GM19468 (cell line): ENCODE measurements at regions not wholly inside any gene's neighbourhood (a gene's known extent, or its start where the extent isn't known, plus 50 kb on each side); places are given as distances from the start of the nearest gene placed in this dataset.

ENCODE experiments used
- ATAC-seq: cut with Tn5 transposase; IDR thresholded peaks from one replicate; pipeline ENCODE4 v1.9.1; 2021; ENCODE audit warnings: mild to moderate bottlenecking, moderate library complexity, moderate number of reproducible peaks; ENCODE audit not compliant: unreplicated experiment; ENCODE audit errors: extremely low read depth

DNA sequence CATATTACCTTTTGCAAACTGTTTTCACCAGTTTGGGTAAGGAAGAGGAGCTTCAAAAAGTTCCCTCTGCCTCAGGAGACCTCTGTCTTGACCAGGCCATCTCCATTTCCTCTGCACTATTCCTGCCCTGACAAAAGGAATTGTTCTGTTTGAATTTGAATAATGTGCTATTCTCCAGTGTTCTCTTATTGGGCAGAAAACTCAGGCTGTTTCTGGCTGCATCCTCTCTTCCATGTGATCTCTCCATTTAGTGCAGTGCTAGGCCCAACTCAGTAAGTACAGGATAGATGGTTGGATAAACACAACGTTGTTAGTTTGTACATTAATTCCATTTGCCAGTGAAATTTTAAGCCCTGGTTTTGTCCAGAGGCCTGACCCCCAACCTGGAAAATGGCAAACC lies 102.2 kb upstream of the CELF4 start:
- ATAC-seq = no peak

DNA sequence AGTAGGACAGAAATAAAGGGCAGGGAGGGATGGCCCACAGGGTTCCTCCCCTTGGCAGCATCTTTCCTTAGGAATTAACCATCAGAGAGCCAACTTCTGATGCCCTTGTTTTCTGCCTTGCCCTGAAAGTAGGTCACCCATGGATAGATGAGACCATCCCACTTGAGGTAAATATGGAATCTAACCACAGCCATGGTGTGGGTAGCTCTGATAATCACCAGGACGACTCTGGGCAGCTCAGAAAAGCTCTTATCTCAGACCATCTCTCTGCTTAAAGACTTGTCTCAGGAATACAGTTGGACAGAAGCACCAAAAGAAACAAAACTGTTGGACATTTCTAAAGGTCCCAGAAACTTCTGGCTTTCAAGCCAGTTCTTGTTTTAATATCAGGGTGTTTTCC lies 101.4 kb upstream of the CELF4 start:
- ATAC-seq = no peak

DNA sequence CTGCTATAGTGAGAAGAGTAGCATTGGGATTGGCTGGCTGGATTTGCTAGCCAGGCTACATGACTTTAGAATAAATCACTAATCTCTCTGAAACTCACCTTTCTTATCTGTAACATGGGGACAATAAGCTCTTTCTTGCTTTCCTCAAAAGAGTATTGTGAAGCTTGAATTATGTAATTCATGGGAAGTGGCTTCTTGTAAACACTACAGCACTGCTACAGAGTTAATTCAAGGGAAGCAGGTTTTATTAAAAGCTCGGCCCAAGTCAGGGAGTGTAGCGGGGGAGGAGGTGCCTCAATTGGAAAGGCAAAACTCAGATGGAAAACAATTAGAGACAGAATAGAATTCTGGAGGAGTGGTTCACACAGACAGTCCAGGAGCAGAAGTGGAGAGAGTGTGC lies 100.9 kb upstream of the CELF4 start:
- no peak for ATAC-seq

DNA sequence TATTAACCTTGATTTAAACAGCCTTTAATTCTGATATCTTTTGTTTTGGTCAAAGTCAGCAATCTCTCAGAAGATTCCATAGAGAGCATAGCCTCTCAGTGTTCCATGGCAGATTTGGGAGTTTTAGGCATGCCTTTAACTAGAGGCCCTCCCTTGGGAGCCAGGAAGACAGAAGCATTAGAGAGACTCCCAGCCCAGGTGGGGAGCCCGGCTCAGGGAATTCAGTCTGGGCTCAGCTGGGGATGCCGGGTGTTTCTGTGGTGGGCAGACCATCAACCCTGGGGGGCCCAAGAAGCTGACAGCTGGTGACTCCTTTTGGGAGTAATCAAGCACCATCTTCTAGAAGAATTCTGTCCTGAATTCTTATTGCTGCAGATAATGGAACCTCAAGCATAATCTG lies 99.7 kb upstream of the CELF4 start:
- no peak for ATAC-seq

DNA sequence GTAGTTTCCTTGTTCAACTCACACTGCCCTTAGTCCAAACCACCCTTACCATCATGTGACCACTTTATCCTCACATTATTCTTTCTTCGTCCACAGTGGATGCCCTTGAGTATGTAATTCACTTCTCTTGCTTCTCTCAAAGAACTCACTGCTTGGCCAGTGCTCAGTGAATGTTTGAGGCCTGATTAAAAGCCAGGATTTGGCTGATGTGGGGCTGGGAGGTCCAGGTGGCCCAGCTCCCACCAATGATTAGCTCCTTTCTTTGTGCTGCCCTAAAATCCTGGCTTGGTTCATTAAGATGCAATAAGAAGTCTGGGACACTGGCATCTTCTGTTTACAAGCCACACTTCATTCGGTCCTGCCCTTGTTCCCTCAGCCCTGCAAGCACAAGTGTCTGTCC lies 97.8 kb upstream of the CELF4 start:
- no peak for ATAC-seq

DNA sequence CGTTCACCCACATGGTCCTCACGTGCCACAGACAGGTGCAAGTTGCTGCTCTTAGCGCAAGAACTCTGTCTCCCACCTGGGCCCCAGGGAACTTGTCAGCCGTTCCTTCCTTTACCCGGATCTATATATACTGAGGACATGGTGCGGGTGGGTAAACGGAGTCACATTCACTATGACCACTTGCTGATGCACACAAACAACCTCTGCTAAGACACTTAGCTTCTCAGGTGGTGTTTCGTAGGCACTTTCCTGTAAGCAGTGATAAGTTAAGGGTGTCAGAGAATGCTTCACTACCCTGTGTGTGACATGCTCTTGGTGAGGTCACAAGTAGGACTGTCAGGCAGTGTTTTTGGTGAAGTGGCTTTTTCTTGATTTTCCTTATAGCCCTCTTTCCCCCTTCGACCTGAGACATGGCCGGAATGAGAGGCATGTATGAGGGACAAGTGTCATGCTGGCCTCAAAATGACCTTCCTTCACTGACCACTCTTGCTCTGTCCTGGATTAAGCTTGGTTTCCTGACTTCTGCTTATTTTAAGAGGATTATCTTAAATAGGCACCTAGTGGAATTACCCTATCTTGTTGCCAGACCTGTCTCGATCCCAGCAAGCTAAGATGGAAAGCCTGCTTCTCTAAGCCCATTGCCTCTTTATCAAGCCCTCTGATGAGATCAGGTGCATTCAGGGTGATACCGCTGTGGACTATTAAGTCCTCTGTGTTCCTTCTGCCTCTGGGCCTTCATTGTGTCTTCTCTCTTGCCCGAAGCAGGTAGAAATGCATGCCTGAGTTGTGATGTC lies 97.1 kb upstream of the CELF4 start:
- no peak for ATAC-seq

DNA sequence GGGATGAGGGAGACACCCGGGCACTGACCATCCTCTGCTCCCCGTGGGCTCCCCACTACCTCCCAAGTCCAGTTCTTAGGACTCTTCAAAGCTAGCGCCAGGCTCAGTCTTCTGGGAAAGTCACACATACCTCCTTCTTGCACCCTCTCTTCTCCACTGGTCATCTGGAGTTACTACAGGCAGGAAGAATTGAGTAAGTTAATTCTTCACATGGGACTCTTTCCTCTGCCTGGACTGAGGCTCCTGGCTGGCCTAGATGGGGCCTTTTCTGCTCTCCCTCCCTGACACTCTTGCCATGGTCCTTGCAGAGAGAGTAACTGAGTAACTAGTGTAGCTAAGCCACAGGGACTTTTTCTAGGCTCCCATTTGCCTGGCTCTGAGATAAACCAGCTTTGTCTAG lies 96.5 kb upstream of the CELF4 start:
- ATAC-seq = no peak

DNA sequence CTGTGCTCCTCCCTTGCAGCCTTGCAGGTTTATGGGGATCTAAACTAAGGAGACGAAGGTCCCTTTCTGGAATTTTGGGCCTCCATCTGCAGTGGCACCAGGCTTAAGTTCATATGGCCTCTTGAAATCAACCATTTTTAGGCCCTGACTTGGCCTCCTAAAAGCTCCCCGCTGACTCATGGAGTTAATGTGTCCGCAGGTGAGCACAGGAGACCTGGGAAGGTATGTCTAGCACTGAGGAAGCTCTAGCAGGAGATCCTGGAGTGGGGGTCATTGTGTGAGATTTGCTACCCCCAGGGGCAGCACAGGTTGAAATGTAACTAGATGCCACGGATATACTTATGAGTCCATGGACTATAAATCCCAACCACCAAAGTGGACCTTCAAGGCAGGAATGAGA lies 95.9 kb upstream of the CELF4 start:
- ATAC-seq = no peak

DNA sequence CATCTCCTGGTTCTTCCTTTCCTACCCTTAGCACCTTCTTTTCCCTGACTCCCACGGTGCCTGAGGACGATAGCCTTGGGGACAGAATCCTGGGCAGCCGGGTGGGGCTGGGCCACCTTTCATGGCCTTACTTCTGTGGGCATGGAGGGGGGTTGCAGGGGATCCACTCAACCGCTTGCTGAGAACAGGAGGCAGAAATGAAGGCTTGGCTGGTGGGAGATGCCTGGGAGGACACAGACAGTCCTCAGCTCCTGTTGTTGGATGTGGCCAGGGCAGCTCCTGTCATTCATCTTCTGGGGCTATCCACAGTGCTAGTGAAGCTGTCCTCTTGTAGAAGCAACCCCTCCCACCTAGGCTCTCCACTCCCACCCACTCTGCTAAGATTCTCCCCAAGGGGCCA lies 95.5 kb upstream of the CELF4 start:
- ATAC-seq = no peak

DNA sequence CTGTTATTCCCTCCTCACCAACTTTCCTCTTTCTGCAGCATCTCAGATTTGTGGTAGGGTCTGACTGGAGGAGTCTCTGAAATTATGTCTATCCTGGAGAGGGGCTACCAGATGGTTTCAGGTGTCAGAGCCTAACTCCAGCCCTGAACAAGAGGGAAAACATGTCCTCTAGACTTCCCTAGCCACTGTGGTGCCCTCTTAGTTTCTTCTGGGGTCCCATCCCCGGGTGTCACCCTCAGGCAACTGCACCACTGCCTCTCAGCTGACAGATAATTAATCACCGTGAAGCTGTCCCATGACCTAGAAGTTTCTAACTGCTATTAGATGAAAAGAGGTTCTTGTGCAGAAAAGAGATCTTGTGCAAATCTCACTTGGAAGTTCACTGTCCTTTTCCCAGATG lies 95.1 kb upstream of the CELF4 start:
- ATAC-seq = no peak

DNA sequence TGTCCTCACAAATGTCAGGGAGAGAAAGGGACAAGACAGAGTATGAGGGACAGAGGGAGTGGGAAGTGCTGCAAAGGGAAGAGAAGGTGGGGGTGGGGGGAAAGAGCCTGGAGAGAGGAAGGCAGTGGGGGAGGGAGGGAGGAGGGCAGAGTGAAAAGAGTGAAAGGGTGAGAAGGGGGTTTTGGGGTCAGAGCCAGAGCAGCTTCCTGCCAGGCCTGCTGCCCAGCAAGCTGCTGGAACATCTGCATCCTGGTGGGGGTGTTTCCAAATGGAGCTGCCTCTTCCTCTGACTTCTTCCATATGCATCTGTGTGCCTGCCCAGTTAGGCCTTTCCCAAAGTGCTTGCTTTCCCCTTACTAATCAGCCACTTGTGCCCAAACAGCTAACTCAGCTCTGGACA lies 94.3 kb upstream of the CELF4 start:
- ATAC-seq = no peak

DNA sequence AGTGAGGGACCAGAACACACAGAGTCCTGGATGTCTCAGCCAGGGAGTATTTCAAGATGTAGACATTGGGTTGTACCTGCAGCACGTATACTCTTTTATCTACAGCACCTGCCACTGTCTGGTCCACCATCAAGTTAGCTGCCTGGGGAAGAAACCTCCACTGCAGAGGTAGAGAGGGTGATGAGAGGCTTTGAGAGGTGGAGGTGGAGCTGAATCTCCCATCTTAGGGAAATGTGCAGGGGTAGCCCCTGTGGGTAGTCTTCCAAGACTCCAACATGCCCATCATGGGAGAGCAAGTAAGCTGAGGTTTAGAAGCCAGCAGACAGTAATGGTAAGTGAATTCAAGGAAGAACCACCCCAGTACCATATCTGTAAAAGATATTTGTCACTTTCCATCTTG lies 93.3 kb upstream of the CELF4 start:
- no peak for ATAC-seq

DNA sequence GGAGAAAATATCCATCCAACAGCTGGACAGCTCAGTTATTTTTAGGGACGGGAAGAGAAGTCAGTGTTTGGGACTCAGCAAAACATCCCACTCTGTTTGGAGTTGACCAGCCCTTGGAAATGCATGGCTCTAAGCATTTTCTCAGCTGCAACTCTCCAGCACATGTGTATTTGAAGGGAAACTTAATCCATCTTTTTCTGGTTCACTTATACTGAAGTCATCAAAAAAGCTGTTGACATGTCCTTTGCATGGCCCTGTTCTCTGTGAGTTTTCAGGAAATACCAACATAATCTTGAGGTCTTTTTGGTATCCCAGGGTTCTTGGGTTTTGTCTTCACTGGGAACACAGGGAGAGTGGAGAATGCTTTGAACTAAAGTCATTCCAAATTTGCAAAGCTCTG lies 91.9 kb upstream of the CELF4 start:
- ATAC-seq = no peak

DNA sequence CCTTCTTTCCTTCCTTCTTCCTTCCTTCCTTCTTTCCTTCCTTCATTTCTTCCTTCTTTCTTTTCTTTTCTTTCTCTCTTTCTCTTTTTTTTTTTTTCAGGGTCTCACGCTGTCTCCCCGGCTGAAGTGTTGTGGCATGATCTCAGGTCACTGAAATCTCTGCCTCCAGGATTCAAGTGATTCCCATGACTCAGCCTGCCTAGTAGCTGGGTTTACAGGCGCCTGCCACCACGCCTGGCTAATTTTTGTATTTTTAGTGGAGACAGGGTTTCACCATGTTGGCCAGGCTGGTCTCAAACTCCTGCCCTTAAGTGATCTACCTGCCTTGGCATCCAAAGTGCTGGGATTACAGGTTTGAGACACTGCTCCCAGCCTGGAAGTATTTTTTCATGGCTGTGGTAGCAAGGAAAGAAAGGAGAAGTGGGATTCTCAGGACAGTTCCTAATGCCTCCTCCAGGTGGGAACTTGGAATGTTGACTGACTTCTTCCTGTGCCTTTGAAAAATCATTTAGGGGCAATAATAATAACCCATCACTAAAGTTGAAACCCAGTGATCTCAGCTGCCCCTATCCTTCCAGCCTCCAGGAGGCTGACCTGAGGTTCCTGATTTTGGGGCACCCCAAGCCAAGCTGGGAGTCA lies 89.3 kb upstream of the CELF4 start:
- ATAC-seq = no peak

DNA sequence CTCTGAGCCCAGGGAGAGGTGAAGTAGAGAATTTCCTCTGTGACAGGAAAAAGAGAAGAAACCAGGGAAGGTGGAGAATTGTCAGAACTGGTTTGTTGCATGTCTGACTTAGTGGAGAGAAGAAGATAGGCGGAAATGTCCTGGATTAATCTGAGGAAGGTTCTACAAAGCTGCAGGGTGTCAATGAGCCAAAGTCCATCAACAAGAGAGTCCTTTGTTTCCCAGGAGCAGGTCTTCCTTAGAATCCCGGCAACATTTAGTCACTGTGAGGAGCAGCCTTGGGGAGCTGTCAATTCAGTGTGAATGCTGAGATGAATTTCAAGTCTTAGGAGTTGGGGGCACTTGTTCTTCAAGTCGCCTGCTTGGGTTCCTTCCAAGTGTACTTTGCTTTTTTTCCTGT lies 88.4 kb upstream of the CELF4 start:
- no peak for ATAC-seq

DNA sequence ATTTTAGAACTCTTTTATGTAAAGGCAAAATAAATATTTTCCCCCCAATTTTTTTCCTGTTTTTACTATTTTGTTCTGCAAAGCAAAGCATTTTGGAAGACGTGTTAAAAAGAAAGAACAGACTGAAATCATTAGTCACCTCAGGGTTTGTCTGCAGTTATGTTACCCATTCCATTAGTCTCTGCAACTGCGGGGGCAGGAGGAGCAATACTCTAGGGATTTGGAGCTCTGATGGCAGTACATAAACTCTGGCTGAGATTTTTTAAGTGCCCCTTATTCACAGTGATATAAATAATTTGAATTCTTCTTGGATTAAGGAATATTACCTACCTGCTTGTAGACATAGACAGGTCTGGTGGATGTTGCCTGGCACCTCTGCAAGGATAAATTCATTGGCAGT lies 88.0 kb upstream of the CELF4 start:
- no peak for ATAC-seq

DNA sequence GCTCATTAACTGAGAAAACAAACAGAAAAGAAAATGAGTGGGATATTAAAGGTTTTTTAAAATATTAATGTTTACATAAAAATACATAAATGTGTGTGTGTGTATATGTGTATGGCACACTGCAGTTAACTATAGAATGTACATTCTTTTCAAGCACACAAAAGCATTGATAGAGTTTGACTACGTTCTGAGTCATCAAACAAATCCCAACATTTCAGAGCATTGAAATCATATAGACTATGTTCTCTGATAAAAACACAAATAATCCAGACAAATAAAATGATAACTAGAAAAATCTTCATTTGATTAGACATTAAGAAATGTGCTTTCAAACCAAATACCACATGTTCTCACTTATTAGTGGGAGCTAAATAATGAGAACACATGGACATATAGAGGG lies 84.3 kb upstream of the CELF4 start:
- ATAC-seq = no peak

DNA sequence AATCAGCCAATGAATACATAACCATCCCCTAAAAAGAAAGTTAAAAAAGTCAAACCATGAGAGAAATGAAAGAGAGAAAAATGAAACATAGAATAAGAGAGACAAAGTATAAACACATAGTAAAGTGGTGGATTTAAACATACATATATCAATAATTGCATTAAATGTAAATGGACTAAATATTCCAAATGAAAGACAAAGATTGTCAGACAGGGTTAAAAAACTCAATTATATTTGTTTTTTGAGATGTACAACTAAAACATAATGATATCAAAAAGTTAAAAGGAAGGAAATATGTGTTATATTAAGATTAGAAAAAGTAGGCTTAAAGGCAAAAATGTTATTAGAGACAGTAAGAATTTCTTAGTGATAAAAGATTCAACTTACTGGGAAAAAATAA lies 83.8 kb upstream of the CELF4 start:
- no peak for ATAC-seq

DNA sequence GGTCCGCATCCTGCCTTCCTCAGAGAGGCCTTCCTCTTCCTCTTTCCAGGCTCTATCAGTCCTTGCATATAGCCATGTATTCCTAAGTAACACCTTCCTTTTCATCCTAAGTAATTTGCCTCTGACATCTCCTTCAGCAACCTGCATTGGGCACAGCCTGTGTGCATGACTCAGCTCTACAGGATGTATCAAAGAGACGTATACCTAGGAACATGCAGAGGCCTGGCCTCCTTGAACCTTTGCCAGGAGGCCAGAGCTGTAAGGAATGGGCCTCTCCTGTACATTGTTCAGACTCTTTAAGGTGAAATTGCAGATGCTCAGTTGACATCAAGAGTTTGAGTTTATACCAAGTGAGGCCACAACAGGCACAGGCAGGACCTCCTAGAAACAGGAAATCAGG lies 76.0 kb upstream of the CELF4 start:
- no peak for ATAC-seq

DNA sequence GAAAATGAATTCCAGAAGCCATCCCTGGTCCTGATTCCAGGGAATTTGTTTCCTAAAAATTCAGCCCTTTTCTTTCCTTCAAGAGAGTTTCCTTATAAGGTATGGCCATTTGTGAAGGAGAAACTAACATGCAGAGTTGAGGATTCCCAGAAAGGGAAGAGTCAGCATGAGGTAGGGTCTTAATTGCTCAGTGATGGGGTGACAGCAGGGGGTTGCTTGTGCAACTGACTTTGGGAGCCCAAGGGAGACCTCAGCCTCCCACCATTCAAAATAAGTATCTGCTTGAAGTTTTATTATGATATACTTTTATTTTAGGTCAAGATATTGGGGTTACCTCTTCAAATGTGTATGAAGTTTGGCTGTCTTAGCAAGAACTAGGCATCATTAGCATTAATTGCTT lies 74.9 kb upstream of the CELF4 start:
- ATAC-seq = no peak

DNA sequence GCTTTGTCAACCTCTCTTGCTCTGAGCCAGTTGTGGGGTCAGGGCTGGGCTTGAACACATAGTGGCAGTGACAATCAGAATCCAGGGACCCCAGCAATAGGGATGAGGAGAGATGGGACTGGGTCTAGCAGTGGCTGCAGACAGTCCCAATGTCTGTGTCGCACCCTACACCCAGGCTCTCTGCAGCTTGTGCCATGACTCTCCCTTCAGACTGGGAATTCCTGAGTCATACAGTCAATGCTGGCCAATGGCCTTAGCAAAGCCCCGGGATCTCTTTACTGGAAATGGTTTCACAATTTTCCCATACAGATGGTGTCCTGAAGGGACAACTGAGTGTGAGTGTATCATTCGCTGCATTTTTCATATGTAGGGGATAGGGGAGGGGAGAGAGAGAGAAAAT lies 74.2 kb upstream of the CELF4 start:
- no peak for ATAC-seq

DNA sequence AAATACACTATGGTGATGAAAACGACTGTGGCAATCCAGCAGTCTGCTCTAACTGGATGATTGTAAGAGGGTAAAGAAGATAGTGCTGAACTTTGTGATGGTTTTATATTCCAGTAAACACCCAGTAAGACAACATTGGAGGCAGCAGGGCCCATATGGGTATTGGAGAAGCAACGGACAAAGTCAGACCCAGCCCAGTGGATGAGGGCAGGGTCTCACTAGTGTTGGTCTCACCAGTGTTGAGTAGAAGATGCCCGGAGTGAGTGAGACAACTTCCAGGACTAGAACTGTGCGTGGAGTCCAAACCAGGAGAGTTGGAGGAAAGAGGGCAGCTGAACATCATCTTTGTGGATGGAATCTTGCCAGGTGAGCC lies 71.9 kb upstream of the CELF4 start:
- ATAC-seq = no peak
